ENCODE measurements at regions not wholly inside any gene's neighbourhood (a gene's known extent, or its start where the extent isn't known, plus 50 kb on each side); places are given as distances from the start of the nearest gene placed in this dataset.

DNA sequence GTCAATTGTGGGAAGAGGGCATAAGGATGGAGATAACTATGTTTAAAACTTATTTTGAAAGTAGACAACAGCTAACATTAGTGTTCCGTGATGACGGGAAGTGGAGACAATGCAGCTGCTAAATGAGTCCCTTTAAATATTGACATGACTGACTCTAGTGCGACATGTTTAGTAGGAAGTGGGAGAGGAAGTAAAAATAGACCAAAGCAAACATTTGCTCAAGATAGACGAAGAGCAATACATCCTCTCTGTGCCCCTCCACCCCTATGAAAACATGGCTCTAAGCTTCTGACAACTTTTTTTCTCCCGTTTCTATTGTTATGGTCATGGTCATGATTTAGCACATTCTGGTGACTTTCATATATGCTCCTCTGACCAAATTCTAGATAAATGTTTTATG, 60.0 kb upstream of the HMCN1 start (continued):
- TF ChIP-seq ZNF644 (CRISPR knock-in tag; IDR thresholded peaks at IDR 0.05; ENCODE audit: low read depth) (peak; percentile 64; the same call in 1 of the 2 replicates), ATF7-NPFF (CRISPR knock-in tag; IDR thresholded peaks at IDR 0.05; ENCODE audit: low read depth) (no peak), ZMAT3 (CRISPR knock-in tag; conservative IDR thresholded peaks at IDR 0.05) (0 out of 2 replicates have a peak, but pooled peaks have one; percentile 42), ZNF333 (CRISPR knock-in tag; IDR thresholded peaks at IDR 0.05; ENCODE audit: borderline replicate concordance) (no peak), SOX13 (IDR thresholded peaks at IDR 0.05) (peak; percentile 97), SOX13 (CRISPR knock-in tag; conservative IDR thresholded peaks at IDR 0.05 in 1 of 2, IDR thresholded peaks at IDR 0.05 in 1 of 2) (peak in 1 of 2 experiments; percentile 100; a peak in 2 of 4 replicates), CBX5 (CRISPR knock-in tag; IDR thresholded peaks at IDR 0.05; ENCODE audit: borderline replicate concordance) (no peak), HMGA1 (CRISPR knock-in tag; conservative IDR thresholded peaks at IDR 0.05) (no peak), ZFP82 (CRISPR knock-in tag; IDR thresholded peaks at IDR 0.05; ENCODE audit: borderline replicate concordance) (no peak), AKAP8 (CRISPR knock-in tag; IDR thresholded peaks at IDR 0.05) (no peak; the same call in 1 of the 2 replicates), ZNF24 (IDR thresholded peaks at IDR 0.05) (no peak), ZNF552 (CRISPR knock-in tag; IDR thresholded peaks at IDR 0.05; ENCODE audit: borderline replicate concordance) (no peak), SRSF1 (optimal IDR thresholded peaks at IDR 0.05; ENCODE audit: low read depth, low read length) (no peak), ZNF709 (CRISPR knock-in tag; IDR thresholded peaks at IDR 0.05) (no peak)
- TF ChIP-seq, protein P1, sequence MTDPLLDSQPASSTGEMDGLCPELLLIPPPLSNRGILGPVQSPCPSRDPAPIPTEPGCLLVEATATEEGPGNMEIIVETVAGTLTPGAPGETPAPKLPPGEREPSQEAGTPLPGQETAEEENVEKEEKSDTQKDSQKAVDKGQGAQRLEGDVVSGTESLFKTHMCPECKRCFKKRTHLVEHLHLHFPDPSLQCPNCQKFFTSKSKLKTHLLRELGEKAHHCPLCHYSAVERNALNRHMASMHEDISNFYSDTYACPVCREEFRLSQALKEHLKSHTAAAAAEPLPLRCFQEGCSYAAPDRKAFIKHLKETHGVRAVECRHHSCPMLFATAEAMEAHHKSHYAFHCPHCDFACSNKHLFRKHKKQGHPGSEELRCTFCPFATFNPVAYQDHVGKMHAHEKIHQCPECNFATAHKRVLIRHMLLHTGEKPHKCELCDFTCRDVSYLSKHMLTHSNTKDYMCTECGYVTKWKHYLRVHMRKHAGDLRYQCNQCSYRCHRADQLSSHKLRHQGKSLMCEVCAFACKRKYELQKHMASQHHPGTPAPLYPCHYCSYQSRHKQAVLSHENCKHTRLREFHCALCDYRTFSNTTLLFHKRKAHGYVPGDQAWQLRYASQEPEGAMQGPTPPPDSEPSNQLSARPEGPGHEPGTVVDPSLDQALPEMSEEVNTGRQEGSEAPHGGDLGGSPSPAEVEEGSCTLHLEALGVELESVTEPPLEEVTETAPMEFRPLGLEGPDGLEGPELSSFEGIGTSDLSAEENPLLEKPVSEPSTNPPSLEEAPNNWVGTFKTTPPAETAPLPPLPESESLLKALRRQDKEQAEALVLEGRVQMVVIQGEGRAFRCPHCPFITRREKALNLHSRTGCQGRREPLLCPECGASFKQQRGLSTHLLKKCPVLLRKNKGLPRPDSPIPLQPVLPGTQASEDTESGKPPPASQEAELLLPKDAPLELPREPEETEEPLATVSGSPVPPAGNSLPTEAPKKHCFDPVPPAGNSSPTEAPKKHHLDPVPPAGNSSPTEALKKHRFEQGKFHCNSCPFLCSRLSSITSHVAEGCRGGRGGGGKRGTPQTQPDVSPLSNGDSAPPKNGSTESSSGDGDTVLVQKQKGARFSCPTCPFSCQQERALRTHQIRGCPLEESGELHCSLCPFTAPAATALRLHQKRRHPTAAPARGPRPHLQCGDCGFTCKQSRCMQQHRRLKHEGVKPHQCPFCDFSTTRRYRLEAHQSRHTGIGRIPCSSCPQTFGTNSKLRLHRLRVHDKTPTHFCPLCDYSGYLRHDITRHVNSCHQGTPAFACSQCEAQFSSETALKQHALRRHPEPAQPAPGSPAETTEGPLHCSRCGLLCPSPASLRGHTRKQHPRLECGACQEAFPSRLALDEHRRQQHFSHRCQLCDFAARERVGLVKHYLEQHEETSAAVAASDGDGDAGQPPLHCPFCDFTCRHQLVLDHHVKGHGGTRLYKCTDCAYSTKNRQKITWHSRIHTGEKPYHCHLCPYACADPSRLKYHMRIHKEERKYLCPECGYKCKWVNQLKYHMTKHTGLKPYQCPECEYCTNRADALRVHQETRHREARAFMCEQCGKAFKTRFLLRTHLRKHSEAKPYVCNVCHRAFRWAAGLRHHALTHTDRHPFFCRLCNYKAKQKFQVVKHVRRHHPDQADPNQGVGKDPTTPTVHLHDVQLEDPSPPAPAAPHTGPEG (CRISPR knock-in tag; IDR thresholded peaks at IDR 0.05) = no peak
- TF ChIP-seq, protein P2, sequence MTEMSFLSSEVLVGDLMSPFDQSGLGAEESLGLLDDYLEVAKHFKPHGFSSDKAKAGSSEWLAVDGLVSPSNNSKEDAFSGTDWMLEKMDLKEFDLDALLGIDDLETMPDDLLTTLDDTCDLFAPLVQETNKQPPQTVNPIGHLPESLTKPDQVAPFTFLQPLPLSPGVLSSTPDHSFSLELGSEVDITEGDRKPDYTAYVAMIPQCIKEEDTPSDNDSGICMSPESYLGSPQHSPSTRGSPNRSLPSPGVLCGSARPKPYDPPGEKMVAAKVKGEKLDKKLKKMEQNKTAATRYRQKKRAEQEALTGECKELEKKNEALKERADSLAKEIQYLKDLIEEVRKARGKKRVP (CRISPR knock-in tag; IDR thresholded peaks at IDR 0.05) = peak in 1 of 2 experiments; percentile 68; a peak in 2 of 4 replicates
- TF ChIP-seq, protein P3, sequence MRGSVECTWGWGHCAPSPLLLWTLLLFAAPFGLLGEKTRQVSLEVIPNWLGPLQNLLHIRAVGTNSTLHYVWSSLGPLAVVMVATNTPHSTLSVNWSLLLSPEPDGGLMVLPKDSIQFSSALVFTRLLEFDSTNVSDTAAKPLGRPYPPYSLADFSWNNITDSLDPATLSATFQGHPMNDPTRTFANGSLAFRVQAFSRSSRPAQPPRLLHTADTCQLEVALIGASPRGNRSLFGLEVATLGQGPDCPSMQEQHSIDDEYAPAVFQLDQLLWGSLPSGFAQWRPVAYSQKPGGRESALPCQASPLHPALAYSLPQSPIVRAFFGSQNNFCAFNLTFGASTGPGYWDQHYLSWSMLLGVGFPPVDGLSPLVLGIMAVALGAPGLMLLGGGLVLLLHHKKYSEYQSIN (CRISPR knock-in tag; IDR thresholded peaks at IDR 0.05; ENCODE audit: borderline replicate concordance) = no peak
- TF ChIP-seq, protein P4, sequence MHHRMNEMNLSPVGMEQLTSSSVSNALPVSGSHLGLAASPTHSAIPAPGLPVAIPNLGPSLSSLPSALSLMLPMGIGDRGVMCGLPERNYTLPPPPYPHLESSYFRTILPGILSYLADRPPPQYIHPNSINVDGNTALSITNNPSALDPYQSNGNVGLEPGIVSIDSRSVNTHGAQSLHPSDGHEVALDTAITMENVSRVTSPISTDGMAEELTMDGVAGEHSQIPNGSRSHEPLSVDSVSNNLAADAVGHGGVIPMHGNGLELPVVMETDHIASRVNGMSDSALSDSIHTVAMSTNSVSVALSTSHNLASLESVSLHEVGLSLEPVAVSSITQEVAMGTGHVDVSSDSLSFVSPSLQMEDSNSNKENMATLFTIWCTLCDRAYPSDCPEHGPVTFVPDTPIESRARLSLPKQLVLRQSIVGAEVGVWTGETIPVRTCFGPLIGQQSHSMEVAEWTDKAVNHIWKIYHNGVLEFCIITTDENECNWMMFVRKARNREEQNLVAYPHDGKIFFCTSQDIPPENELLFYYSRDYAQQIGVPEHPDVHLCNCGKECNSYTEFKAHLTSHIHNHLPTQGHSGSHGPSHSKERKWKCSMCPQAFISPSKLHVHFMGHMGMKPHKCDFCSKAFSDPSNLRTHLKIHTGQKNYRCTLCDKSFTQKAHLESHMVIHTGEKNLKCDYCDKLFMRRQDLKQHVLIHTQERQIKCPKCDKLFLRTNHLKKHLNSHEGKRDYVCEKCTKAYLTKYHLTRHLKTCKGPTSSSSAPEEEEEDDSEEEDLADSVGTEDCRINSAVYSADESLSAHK (CRISPR knock-in tag; IDR thresholded peaks at IDR 0.05; ENCODE audit: borderline replicate concordance) = no peak
- TF ChIP-seq, protein P5, sequence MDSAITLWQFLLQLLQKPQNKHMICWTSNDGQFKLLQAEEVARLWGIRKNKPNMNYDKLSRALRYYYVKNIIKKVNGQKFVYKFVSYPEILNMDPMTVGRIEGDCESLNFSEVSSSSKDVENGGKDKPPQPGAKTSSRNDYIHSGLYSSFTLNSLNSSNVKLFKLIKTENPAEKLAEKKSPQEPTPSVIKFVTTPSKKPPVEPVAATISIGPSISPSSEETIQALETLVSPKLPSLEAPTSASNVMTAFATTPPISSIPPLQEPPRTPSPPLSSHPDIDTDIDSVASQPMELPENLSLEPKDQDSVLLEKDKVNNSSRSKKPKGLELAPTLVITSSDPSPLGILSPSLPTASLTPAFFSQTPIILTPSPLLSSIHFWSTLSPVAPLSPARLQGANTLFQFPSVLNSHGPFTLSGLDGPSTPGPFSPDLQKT (CRISPR knock-in tag; IDR thresholded peaks at IDR 0.05; ENCODE audit: borderline replicate concordance) = no peak
